AG09309 (cell line): ENCODE measurements at regions not wholly inside any gene's neighbourhood (a gene's known extent, or its start where the extent isn't known, plus 50 kb on each side); places are given as distances from the start of the nearest gene placed in this dataset.

Experiments
- DNase-seq: peaks from one replicate; pipeline ENCODE4 v3.0.0-alpha.2; 2010; ENCODE audit warnings: low read depth
- H3K4me3 ChIP-seq: 2 replicates; pipeline ENCODE4 v1.5.1; 2011; ENCODE audit warnings: mild to moderate bottlenecking, low read depth, low read length, moderate library complexity; ENCODE audit not compliant: control insufficient read depth
- CTCF ChIP-seq: IDR thresholded peaks from 2 replicates; pipeline ENCODE4 v1.5.1; 2011; ENCODE audit warnings: mild to moderate bottlenecking, low read depth, low read length, inconsistent platforms; ENCODE audit not compliant: insufficient read depth, control insufficient read depth; ENCODE audit errors: missing control alignments

- no peak for TF ChIP-seq CTCF
- no peak overlapping the region for H3K4me3 ChIP-seq
- no peak for DNase-seq
Measured at GRCh38 chr10:29948881-29949355, 110.5 kb downstream of the JCAD start.

- no peak overlapping the region for H3K4me3 ChIP-seq
- no peak for TF ChIP-seq CTCF
- no peak for DNase-seq
Measured at GRCh38 chr10:29947701-29948060, 111.7 kb downstream of the JCAD start.

GRCh38 chr10:29946953-29947700, 112.3 kb downstream of the JCAD start:
- DNase-seq: peak; percentile 74

GRCh38 chr10:29946614-29946952, 112.8 kb downstream of the JCAD start:
- no peak for TF ChIP-seq CTCF
- DNase-seq: no peak
- H3K4me3 ChIP-seq: no peak overlapping the region

More at GRCh38 chr10:29946953-29947700, 112.3 kb downstream of the JCAD start:
- H3K4me3 ChIP-seq: no peak overlapping the region
- no peak for TF ChIP-seq CTCF

- no peak overlapping the region for H3K4me3 ChIP-seq
- DNase-seq: no peak
- no peak for TF ChIP-seq CTCF
Measured at GRCh38 chr10:29941476-29941875, 117.9 kb downstream of the JCAD start.

GRCh38 chr10:29932991-29933390, 126.4 kb downstream of the JCAD start:
- H3K4me3 ChIP-seq: no peak overlapping the region
- DNase-seq: no peak
- TF ChIP-seq CTCF: no peak

GRCh38 chr10:29931833-29932232, 127.6 kb downstream of the JCAD start:
- no peak for TF ChIP-seq CTCF
- no peak overlapping the region for H3K4me3 ChIP-seq
- DNase-seq: no peak
